NCI-H1417 (cell line): ENCODE measurements at regions not wholly inside any gene's neighbourhood (a gene's known extent, or its start where the extent isn't known, plus 50 kb on each side); places are given as distances from the start of the nearest gene placed in this dataset.

Experiments used
- DNase-seq, 3 experiments: peaks; one replicate each; lab custom pipeline; 2025; lab: John Stamatoyannopoulos, UW

- no peak for DNase-seq
Observed at GRCh38 chr13:73467125-73467524, 408.3 kb downstream of the KLF5 start.

- no peak for DNase-seq
Observed at GRCh38 chr13:73466561-73466960, 407.8 kb downstream of the KLF5 start.

GRCh38 chr13:73465617-73465971 is 406.8 kb downstream of the KLF5 start:
- peak in 1 of 3 experiments; percentile 32 for DNase-seq

- no peak for DNase-seq
Observed at GRCh38 chr13:73464758-73465616, 406.2 kb downstream of the KLF5 start.

- DNase-seq = no peak
Observed at GRCh38 chr13:73462241-73462640, 403.4 kb downstream of the KLF5 start.

- no peak for DNase-seq
Observed at GRCh38 chr13:73451221-73452029, 392.6 kb downstream of the KLF5 start.

GRCh38 chr13:73450583-73450982 is 391.8 kb downstream of the KLF5 start:
- DNase-seq = no peak

- DNase-seq = no peak
Observed at GRCh38 chr13:73449252-73449651, 390.4 kb downstream of the KLF5 start.

GRCh38 chr13:73440296-73440895 is 381.6 kb downstream of the KLF5 start:
- DNase-seq = peak in 1 of 3 experiments; percentile 48

GRCh38 chr13:73433890-73434289 is 375.1 kb downstream of the KLF5 start:
- no peak for DNase-seq

- DNase-seq = no peak
Observed at GRCh38 chr13:73433458-73433857, 374.7 kb downstream of the KLF5 start.

GRCh38 chr13:73429701-73430100 is 370.9 kb downstream of the KLF5 start:
- no peak for DNase-seq

GRCh38 chr13:73428706-73429105 is 369.9 kb downstream of the KLF5 start:
- no peak for DNase-seq

GRCh38 chr13:73428137-73428536 is 369.3 kb downstream of the KLF5 start:
- DNase-seq = no peak

GRCh38 chr13:73422973-73423372 is 364.2 kb downstream of the KLF5 start:
- DNase-seq = no peak

- no peak for DNase-seq
Observed at GRCh38 chr13:73421310-73421912, 362.6 kb downstream of the KLF5 start.

GRCh38 chr13:73419186-73419585 is 360.4 kb downstream of the KLF5 start:
- no peak for DNase-seq

- DNase-seq = peak; percentile 25 to 59 (median 31)
Observed at GRCh38 chr13:73417012-73417615, 358.3 kb downstream of the KLF5 start.

GRCh38 chr13:73416093-73416492 is 357.3 kb downstream of the KLF5 start:
- DNase-seq = peak in 2 of 3 experiments; percentile 23 to 44

- no peak for DNase-seq
Observed at GRCh38 chr13:73413656-73414055, 354.9 kb downstream of the KLF5 start.

- DNase-seq = no peak
Observed at GRCh38 chr13:73412933-73413332, 354.1 kb downstream of the KLF5 start.
